ENCODE measurements at regions not wholly inside any gene's neighbourhood (a gene's known extent, or its start where the extent isn't known, plus 50 kb on each side); places are given as distances from the start of the nearest gene placed in this dataset.
"Not testable (repeated sequence)": the region's sequence is repeated elsewhere in the genome, so short reads cannot be mapped to it uniquely, and the experiment has no call there.

DNA sequence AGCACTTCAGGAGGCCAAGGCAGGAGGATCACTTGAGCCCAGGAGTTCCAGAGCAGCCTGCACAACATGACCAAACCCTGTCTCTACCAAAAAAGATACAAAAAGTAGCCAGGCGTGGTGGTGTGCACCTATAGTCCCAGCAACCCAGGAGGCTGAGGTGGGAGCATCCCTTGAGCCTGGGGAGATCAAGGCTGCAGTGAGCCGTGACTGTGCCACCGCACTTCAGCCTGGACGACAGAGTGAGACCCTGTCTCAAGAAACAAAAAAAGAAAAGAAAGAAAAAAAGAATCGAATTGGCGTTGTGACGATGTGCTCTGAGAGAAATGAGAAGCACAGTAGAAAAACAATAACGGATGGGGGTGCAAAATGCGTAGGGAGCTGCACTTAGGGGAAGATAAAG, 101.4 kb downstream of the NDFIP1 start:
- H3K27ac ChIP-seq = no peak overlapping the region
- TF ChIP-seq CTCF (IDR thresholded peaks at IDR 0.05) = no peak
- TF ChIP-seq ZFX (IDR thresholded peaks at IDR 0.05; ENCODE audit: borderline replicate concordance) = no peak

GRCh38 chr5:142208777-142209312, 100.3 kb downstream of the NDFIP1 start:
- TF ChIP-seq CTCF (IDR thresholded peaks at IDR 0.05) (no peak), ZFX (IDR thresholded peaks at IDR 0.05; ENCODE audit: borderline replicate concordance) (no peak)
- no peak overlapping the region for H3K27ac ChIP-seq

- H3K27ac ChIP-seq = not testable (repeated sequence)
These were observed 99.7 kb downstream of the NDFIP1 start for GRCh38 chr5:142208244-142208643.

DNA sequence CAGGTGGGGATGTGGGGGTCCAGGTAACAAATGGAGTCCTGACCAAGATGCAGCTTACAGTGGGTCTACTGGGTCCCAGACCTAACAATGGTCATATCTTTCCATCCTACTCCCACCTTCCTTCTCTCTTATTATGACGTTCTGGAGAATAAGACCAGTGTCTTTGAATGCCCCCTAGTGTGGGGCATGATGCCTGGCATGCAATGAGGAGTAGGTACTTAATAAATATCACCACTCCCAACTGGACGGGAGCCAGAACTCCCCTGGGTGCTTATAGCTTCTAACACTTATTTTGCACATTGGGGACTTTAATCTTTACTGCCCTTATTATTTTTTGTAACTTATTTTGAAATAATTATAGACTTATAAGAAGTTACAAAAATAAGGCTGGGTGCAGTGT, 98.2 kb downstream of the NDFIP1 start:
- no peak overlapping the region for H3K27ac ChIP-seq
- TF ChIP-seq CTCF (IDR thresholded peaks at IDR 0.05) (peak; percentile 30), ZFX (IDR thresholded peaks at IDR 0.05; ENCODE audit: borderline replicate concordance) (no peak)

GRCh38 chr5:142204219-142204618, 95.6 kb downstream of the NDFIP1 start:
- no peak for TF ChIP-seq CTCF (IDR thresholded peaks at IDR 0.05)
- TF ChIP-seq ZFX (IDR thresholded peaks at IDR 0.05; ENCODE audit: borderline replicate concordance) = no peak
- H3K27ac ChIP-seq = no peak overlapping the region
